ENCODE measurements at regions not wholly inside any gene's neighbourhood (a gene's known extent, or its start where the extent isn't known, plus 50 kb on each side); places are given as distances from the start of the nearest gene placed in this dataset.
A peak's percentile ranks its signal among the peaks of the same experiment; 100 is the strongest.
"Not testable (repeated sequence)": the region's sequence is repeated elsewhere in the genome, so short reads cannot be mapped to it uniquely, and the experiment has no call there.

- no peak for DNase-seq
Measured at GRCh38 chr2:19098467-19099160, 259.8 kb downstream of the OSR1 start.

- not testable (repeated sequence) for DNase-seq
Measured at GRCh38 chr2:19089476-19089875, 268.9 kb downstream of the OSR1 start.

GRCh38 chr2:19086231-19086651 is 272.2 kb downstream of the OSR1 start:
- no peak for DNase-seq

- DNase-seq, result peak; percentile 13 to 71
Measured at GRCh38 chr2:19078709-19079108, 279.7 kb downstream of the OSR1 start.

- no peak for DNase-seq
Measured at GRCh38 chr2:19073522-19073921, 284.9 kb downstream of the OSR1 start.

GRCh38 chr2:19072161-19072560 is 286.3 kb downstream of the OSR1 start:
- DNase-seq, result no peak

GRCh38 chr2:19070886-19071285 is 287.5 kb downstream of the OSR1 start:
- DNase-seq, result no peak

GRCh38 chr2:19068206-19068605 is 290.2 kb downstream of the OSR1 start:
- DNase-seq, result no peak

GRCh38 chr2:19062370-19062769 is 296.1 kb downstream of the OSR1 start:
- DNase-seq, result no peak

- DNase-seq, result no peak
Measured at GRCh38 chr2:19059076-19059475, 299.3 kb downstream of the OSR1 start.

GRCh38 chr2:19051203-19051831 is 307.1 kb downstream of the OSR1 start:
- no peak for DNase-seq

GRCh38 chr2:19050354-19050753 is 308.1 kb downstream of the OSR1 start:
- no peak for DNase-seq

GRCh38 chr2:19048593-19049266 is 309.7 kb downstream of the OSR1 start:
- no peak for DNase-seq

- no peak for DNase-seq
Measured at GRCh38 chr2:19046986-19047780, 311.2 kb downstream of the OSR1 start.

- DNase-seq, result no peak
Measured at GRCh38 chr2:19045151-19045550, 313.3 kb downstream of the OSR1 start.

GRCh38 chr2:19043893-19044292 is 314.5 kb downstream of the OSR1 start:
- DNase-seq, result no peak

- no peak for DNase-seq
Measured at GRCh38 chr2:19041434-19042041, 316.9 kb downstream of the OSR1 start.

- DNase-seq, result no peak
Measured at GRCh38 chr2:19038071-19039015, 320.1 kb downstream of the OSR1 start.

- no peak for DNase-seq
Measured at GRCh38 chr2:19036091-19036490, 322.3 kb downstream of the OSR1 start.

GRCh38 chr2:19035238-19035637 is 323.2 kb downstream of the OSR1 start:
- DNase-seq, result no peak

- no peak for DNase-seq
Measured at GRCh38 chr2:19033240-19033639, 325.2 kb downstream of the OSR1 start.

- DNase-seq, result no peak
Measured at GRCh38 chr2:19031642-19032041, 326.8 kb downstream of the OSR1 start.

Data from hippocampal formation (tissue), 2 donors.